ENCODE measurements at regions not wholly inside any gene's neighbourhood (a gene's known extent, or its start where the extent isn't known, plus 50 kb on each side); places are given as distances from the start of the nearest gene placed in this dataset.

DNA sequence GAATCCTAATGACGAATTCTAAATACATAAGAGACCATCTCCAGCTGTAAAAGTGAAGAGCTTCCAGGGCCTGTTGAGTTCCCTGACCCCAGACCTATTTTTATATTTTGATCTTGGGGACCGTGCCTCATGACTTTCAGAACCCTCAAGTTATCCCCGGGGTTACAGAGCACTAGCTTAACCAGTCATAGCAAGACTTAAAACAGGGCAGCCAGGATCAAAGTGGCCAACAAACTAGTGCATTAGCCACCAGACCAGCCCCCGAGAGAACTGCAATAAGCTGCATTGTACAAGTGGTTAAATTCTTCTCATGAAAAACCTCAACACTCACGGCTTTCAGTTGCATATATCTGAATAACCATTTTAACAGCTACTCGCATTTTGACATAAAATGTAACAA is 183.0 kb downstream of the BARHL2 start:
- no peak for TF ChIP-seq POLR2AphosphoS5 (IDR thresholded peaks at IDR 0.05; ENCODE audit: low read depth)
- TF ChIP-seq SPI1 (IDR thresholded peaks at IDR 0.05; ENCODE audit: borderline replicate concordance, low read depth): no peak
- TF ChIP-seq, protein P1, sequence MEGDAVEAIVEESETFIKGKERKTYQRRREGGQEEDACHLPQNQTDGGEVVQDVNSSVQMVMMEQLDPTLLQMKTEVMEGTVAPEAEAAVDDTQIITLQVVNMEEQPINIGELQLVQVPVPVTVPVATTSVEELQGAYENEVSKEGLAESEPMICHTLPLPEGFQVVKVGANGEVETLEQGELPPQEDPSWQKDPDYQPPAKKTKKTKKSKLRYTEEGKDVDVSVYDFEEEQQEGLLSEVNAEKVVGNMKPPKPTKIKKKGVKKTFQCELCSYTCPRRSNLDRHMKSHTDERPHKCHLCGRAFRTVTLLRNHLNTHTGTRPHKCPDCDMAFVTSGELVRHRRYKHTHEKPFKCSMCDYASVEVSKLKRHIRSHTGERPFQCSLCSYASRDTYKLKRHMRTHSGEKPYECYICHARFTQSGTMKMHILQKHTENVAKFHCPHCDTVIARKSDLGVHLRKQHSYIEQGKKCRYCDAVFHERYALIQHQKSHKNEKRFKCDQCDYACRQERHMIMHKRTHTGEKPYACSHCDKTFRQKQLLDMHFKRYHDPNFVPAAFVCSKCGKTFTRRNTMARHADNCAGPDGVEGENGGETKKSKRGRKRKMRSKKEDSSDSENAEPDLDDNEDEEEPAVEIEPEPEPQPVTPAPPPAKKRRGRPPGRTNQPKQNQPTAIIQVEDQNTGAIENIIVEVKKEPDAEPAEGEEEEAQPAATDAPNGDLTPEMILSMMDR (IDR thresholded peaks at IDR 0.05; ENCODE audit: insufficient read depth, low read length): no peak
- TF ChIP-seq, protein P2, sequence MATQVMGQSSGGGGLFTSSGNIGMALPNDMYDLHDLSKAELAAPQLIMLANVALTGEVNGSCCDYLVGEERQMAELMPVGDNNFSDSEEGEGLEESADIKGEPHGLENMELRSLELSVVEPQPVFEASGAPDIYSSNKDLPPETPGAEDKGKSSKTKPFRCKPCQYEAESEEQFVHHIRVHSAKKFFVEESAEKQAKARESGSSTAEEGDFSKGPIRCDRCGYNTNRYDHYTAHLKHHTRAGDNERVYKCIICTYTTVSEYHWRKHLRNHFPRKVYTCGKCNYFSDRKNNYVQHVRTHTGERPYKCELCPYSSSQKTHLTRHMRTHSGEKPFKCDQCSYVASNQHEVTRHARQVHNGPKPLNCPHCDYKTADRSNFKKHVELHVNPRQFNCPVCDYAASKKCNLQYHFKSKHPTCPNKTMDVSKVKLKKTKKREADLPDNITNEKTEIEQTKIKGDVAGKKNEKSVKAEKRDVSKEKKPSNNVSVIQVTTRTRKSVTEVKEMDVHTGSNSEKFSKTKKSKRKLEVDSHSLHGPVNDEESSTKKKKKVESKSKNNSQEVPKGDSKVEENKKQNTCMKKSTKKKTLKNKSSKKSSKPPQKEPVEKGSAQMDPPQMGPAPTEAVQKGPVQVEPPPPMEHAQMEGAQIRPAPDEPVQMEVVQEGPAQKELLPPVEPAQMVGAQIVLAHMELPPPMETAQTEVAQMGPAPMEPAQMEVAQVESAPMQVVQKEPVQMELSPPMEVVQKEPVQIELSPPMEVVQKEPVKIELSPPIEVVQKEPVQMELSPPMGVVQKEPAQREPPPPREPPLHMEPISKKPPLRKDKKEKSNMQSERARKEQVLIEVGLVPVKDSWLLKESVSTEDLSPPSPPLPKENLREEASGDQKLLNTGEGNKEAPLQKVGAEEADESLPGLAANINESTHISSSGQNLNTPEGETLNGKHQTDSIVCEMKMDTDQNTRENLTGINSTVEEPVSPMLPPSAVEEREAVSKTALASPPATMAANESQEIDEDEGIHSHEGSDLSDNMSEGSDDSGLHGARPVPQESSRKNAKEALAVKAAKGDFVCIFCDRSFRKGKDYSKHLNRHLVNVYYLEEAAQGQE (IDR thresholded peaks at IDR 0.05; ENCODE audit: insufficient replicate concordance, low read depth): no peak
- TF ChIP-seq GABPA (IDR thresholded peaks at IDR 0.05; ENCODE audit: low read depth): no peak
- no peaks in the 10 kb centered on the region for H3K27me3 ChIP-seq (ENCODE audit: insufficient read depth, poor library complexity, severe bottlenecking)
- H3K27ac ChIP-seq (replicated peaks): no peak overlapping the region
- no peak for DNase-seq (ENCODE audit: low read depth in 1 of 2, low spot score in 1 of 2)
- H3K4me3 ChIP-seq (replicated peaks; ENCODE audit: insufficient read depth, low read length): no peak overlapping the region

DNA sequence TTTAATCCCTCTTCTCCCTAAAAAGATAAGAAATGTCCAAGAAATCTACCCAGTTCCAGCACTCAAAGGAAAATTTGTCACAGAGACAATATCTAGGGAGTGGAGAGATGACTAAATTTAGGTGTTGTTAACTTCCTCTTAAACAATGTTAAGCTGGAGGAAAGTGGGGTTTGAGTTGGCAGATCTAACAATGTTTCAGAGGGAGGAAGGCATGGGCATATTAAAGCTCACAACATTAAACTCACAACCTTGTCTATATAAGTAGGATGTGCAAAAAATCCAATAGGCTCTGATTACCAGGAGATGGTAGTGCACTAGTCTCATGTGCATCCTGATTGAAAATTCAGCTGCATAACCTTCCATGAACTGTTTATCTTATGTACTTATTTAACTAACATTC is 190.1 kb downstream of the BARHL2 start:
- TF ChIP-seq, protein P1 (IDR thresholded peaks at IDR 0.05; ENCODE audit: insufficient read depth, low read length): no peak
- TF ChIP-seq, protein P2 (IDR thresholded peaks at IDR 0.05; ENCODE audit: insufficient replicate concordance, low read depth): no peak
- TF ChIP-seq POLR2AphosphoS5 (IDR thresholded peaks at IDR 0.05; ENCODE audit: low read depth) (no peak), SPI1 (IDR thresholded peaks at IDR 0.05; ENCODE audit: borderline replicate concordance, low read depth) (no peak), GABPA (IDR thresholded peaks at IDR 0.05; ENCODE audit: low read depth) (no peak)
- no peak overlapping the region for H3K4me3 ChIP-seq (replicated peaks; ENCODE audit: insufficient read depth, low read length)
- H3K27me3 ChIP-seq (ENCODE audit: insufficient read depth, poor library complexity, severe bottlenecking): no peaks in the 10 kb centered on the region
- H3K27ac ChIP-seq (replicated peaks): no peak overlapping the region
- no peak for DNase-seq (ENCODE audit: low read depth in 1 of 2, low spot score in 1 of 2)

DNA sequence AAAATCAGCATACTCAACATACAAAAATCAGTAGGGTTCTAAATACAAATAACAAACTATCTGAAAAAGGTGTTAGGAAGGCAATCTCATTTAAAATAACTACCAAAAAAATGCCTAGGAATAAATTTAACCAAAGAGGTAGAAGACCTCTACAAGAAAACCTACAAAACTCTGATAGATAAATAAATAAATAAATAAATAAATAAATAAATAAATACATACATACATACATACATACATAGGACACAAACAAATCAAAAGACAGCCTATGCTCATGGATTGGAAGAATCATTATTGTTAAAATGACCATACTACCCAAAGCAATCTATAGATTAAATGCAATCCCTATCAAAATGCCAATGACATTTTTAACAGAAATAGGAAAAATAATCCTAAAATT is 194.7 kb downstream of the BARHL2 start:
- H3K27ac ChIP-seq (replicated peaks): no peak overlapping the region
- no peak for DNase-seq (ENCODE audit: low read depth in 1 of 2, low spot score in 1 of 2)
- TF ChIP-seq, protein P1 (IDR thresholded peaks at IDR 0.05; ENCODE audit: insufficient read depth, low read length): no peak
- TF ChIP-seq POLR2AphosphoS5 (IDR thresholded peaks at IDR 0.05; ENCODE audit: low read depth) (no peak), GABPA (IDR thresholded peaks at IDR 0.05; ENCODE audit: low read depth) (no peak), SPI1 (IDR thresholded peaks at IDR 0.05; ENCODE audit: borderline replicate concordance, low read depth) (no peak)
- TF ChIP-seq, protein P2 (IDR thresholded peaks at IDR 0.05; ENCODE audit: insufficient replicate concordance, low read depth): no peak
- H3K27me3 ChIP-seq (ENCODE audit: insufficient read depth, poor library complexity, severe bottlenecking): no peaks in the 10 kb centered on the region
- H3K4me3 ChIP-seq (replicated peaks; ENCODE audit: insufficient read depth, low read length): no peak overlapping the region

Data from HL-60 (cell line).